Breast epithelium (tissue), 3 donors: ENCODE measurements at regions not wholly inside any gene's neighbourhood (a gene's known extent, or its start where the extent isn't known, plus 50 kb on each side); places are given as distances from the start of the nearest gene placed in this dataset.

ENCODE experiments used
- CTCF ChIP-seq, 3 donors: fragments of 450-650 bp; IDR thresholded peaks; one replicate each; pipeline ENCODE4 v1.5.1; 2016 to 2017; ENCODE audit warnings: antibody characterized with exemption in 3 of 3, mild to moderate bottlenecking in 3 of 3, moderate library complexity in 3 of 3
- POLR2A ChIP-seq: fragments of 450-650 bp; IDR thresholded peaks from one replicate; pipeline ENCODE4 v1.6.1; 2016; ENCODE audit warnings: antibody characterized with exemption, mild to moderate bottlenecking, moderate library complexity
- POLR2AphosphoS5 ChIP-seq, 3 donors: sonication (generic); formaldehyde crosslinking; IDR thresholded peaks; one replicate each; pipeline ENCODE4 v1.6.1; 2017; ENCODE audit warnings: antibody characterized with exemption in 3 of 3

- no peak for TF ChIP-seq CTCF (IDR thresholded peaks at IDR 0.05)
- TF ChIP-seq POLR2AphosphoS5 (IDR thresholded peaks at IDR 0.05) = no peak
- TF ChIP-seq POLR2A = no peak
These were observed 1021.9 kb upstream of the PRKX start for GRCh38 chrX:4735299-4735698.
